Hepatocyte (in vitro differentiated cells): ENCODE measurements at regions not wholly inside any gene's neighbourhood (a gene's known extent, or its start where the extent isn't known, plus 50 kb on each side); places are given as distances from the start of the nearest gene placed in this dataset.

Source experiments
- EZH2 ChIP-seq: fragments of 200-600 bp; sonication (generic); IDR thresholded peaks from 2 replicates; pipeline ENCODE4 v1.6.1; 2016; ENCODE audit warnings: antibody characterized with exemption, mild to moderate bottlenecking, borderline replicate concordance
- EZH2phosphoT487 ChIP-seq: fragments of 200-600 bp; sonication (generic); IDR thresholded peaks from one replicate; pipeline ENCODE4 v1.6.1; 2018; ENCODE audit warnings: antibody characterized with exemption, mild to moderate bottlenecking, low read depth, moderate library complexity; ENCODE audit not compliant: unreplicated experiment, severe bottlenecking
- TF ChIP-seq, protein P1 (sequence below): fragments of 200-600 bp; sonication (generic); IDR thresholded peaks from 2 replicates; pipeline ENCODE4 v1.5.1; 2016; ENCODE audit warnings: antibody characterized with exemption, mild to moderate bottlenecking; ENCODE audit not compliant: poor library complexity

DNA sequence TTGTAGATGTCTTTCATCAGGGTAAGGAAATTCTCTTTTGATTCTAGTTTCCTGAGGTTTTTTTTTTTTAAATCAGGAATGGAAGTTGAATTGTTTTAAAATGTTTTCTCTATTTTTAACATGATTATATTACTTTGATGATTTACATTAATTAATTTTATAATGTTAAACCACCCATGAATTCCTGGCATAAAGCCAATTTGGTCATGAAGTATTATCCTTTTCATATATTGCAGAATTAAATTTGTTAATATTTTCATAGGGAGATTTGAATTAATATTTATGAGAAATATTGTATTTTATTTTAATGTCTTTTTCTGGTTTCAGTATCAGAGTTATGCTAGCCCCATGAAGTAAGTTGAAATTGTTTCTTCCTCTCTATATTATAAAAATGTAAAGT is 144.6 kb downstream of the MAIP1 start:
- TF ChIP-seq EZH2 (no peak), EZH2phosphoT487 (no peak)
- TF ChIP-seq, protein P1, sequence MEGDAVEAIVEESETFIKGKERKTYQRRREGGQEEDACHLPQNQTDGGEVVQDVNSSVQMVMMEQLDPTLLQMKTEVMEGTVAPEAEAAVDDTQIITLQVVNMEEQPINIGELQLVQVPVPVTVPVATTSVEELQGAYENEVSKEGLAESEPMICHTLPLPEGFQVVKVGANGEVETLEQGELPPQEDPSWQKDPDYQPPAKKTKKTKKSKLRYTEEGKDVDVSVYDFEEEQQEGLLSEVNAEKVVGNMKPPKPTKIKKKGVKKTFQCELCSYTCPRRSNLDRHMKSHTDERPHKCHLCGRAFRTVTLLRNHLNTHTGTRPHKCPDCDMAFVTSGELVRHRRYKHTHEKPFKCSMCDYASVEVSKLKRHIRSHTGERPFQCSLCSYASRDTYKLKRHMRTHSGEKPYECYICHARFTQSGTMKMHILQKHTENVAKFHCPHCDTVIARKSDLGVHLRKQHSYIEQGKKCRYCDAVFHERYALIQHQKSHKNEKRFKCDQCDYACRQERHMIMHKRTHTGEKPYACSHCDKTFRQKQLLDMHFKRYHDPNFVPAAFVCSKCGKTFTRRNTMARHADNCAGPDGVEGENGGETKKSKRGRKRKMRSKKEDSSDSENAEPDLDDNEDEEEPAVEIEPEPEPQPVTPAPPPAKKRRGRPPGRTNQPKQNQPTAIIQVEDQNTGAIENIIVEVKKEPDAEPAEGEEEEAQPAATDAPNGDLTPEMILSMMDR: no peak
